ENCODE measurements at regions not wholly inside any gene's neighbourhood (a gene's known extent, or its start where the extent isn't known, plus 50 kb on each side); places are given as distances from the start of the nearest gene placed in this dataset.

DNA sequence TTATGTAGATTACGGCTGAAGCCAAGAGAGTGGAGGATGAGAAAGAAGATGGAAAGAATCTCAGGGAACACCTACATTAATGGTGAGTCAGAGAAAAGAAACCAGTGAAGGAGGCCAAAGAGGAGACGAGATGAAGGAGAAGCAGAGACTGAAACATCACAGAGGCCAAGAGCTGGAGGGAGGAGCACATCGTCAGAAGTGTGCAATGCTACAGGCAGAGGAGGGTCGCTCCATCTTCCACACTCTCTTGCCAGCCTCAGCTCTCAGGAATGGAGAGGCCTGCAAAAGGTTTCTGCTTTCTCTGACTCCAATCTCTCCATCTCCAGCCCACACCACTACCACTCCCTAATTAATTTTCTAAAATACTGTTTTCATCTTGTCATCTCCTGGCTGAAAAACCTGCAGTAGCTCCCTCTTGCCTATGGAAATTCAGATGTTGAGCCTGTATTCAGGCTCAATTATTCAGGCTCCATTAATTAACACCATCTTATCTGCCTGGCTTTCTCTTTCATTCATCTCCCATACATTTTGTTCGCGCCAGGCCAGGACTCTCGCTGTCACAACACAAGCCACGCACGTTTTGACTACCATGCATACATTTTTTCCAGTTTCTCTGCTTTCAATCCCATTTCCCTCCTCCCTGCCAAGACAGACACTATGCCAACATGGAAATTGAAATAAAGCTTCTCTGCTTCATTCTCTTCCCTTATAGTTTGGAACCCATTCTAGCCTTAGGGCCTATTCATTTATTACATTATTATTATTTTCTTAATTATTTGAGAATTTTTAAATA, 165.8 kb downstream of the INHBA start:
- H4K20me1 ChIP-seq (ENCODE audit: control insufficient read depth, insufficient read depth, insufficient read length), result no peaks in the 10 kb centered on the region
- no peaks in the 10 kb centered on the region for H3K9me3 ChIP-seq (ENCODE audit: control insufficient read depth, low read depth, low read length)
- Mint-ChIP-seq H3K36me3 (ENCODE audit: insufficient read depth in 1 of 3, low read depth in 3 of 3) (peaks cover 0 to 6% (median 4%) of the 10 kb centered on the region in 3 experiments; a peak in 4 of 7 replicates), H3K4me1 (peaks cover 23 to 25% of the 10 kb centered on the region in 2 experiments), H3K27me3 (ENCODE audit: low read depth) (peaks cover 2% of the 10 kb centered on the region; the same call in 1 of the 2 replicates), H3K27ac (no peak overlapping the region), H3K9me3 (peaks cover 6 to 7% of the 10 kb centered on the region in 2 experiments), H3K4me3 (no peak overlapping the region)
- H3K4me2 ChIP-seq (ENCODE audit: insufficient read depth, insufficient read length, low read length), result no peak overlapping the region
- H2BK20ac ChIP-seq (ENCODE audit: low read depth, low read length, poor library complexity, severe bottlenecking), result no peak overlapping the region
- no peaks in the 10 kb centered on the region for H3K79me1 ChIP-seq (ENCODE audit: insufficient read depth, low read depth, low read length, poor library complexity, severe bottlenecking)
- no peak overlapping the region for H3K27ac ChIP-seq (ENCODE audit: insufficient read length, low read depth, low read length)
- H3K9ac ChIP-seq (ENCODE audit: extremely low read depth, insufficient read length, low read length), result no peak overlapping the region
- no peak for DNase-seq
- no peaks in the 10 kb centered on the region for H3K27me3 ChIP-seq (ENCODE audit: insufficient read depth, low read length)
- peaks cover 4% of the 10 kb centered on the region; the same call in 1 of the 2 replicates for H3K4me1 ChIP-seq (ENCODE audit: insufficient read depth, low read length)
- no peak overlapping the region for H2BK15ac ChIP-seq (ENCODE audit: low read depth, low read length)
- H3K14ac ChIP-seq (ENCODE audit: insufficient read depth, low read length), result no peak overlapping the region
- no peak overlapping the region for H4K8ac ChIP-seq (replicated peaks; ENCODE audit: insufficient read length, low read depth, low read length)
- H2BK120ac ChIP-seq (ENCODE audit: low read depth, low read length, poor library complexity, severe bottlenecking), result no peak overlapping the region
- H2BK5ac ChIP-seq (ENCODE audit: insufficient read length, low read length), result no peak overlapping the region
- no peak overlapping the region for H3T11ph ChIP-seq (ENCODE audit: low read length)
- H2BK12ac ChIP-seq (ENCODE audit: insufficient read length, low read depth, low read length), result no peak overlapping the region
- H3K56ac ChIP-seq (ENCODE audit: insufficient read length, low read depth, low read length), result no peak overlapping the region
- no peak overlapping the region for H3K18ac ChIP-seq (ENCODE audit: insufficient read length, low read depth, low read length)
- no CpG with 5 or more reads among the region's 9 CpGs for WGBS (ENCODE audit: extremely low coverage, insufficient read length, low lambda C conversion rate)
- no peaks in the 10 kb centered on the region for H3K79me2 ChIP-seq (ENCODE audit: insufficient read depth, low read length)
- H2AFZ ChIP-seq (ENCODE audit: low read length), result no peak overlapping the region
- H4K5ac ChIP-seq (ENCODE audit: insufficient read length, low read depth, low read length), result no peak overlapping the region
- TF ChIP-seq, protein P1, sequence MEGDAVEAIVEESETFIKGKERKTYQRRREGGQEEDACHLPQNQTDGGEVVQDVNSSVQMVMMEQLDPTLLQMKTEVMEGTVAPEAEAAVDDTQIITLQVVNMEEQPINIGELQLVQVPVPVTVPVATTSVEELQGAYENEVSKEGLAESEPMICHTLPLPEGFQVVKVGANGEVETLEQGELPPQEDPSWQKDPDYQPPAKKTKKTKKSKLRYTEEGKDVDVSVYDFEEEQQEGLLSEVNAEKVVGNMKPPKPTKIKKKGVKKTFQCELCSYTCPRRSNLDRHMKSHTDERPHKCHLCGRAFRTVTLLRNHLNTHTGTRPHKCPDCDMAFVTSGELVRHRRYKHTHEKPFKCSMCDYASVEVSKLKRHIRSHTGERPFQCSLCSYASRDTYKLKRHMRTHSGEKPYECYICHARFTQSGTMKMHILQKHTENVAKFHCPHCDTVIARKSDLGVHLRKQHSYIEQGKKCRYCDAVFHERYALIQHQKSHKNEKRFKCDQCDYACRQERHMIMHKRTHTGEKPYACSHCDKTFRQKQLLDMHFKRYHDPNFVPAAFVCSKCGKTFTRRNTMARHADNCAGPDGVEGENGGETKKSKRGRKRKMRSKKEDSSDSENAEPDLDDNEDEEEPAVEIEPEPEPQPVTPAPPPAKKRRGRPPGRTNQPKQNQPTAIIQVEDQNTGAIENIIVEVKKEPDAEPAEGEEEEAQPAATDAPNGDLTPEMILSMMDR (conservative IDR thresholded peaks at IDR 0.05), result no peak
- no peak overlapping the region for H2AK5ac ChIP-seq (ENCODE audit: insufficient read length, low read length)
- H3K23ac ChIP-seq (ENCODE audit: insufficient read length, low read depth, low read length), result no peak overlapping the region
- H4K91ac ChIP-seq (ENCODE audit: insufficient read length, low read depth, low read length), result no peak overlapping the region
- H3K23me2 ChIP-seq (ENCODE audit: insufficient read length, low read depth, low read length, poor library complexity, severe bottlenecking), result no peaks in the 10 kb centered on the region
- H3K4ac ChIP-seq (ENCODE audit: low read depth, low read length), result no peak overlapping the region

Data from H9 (cell line).